Mammary epithelial cell (primary cell): ENCODE measurements at regions not wholly inside any gene's neighbourhood (a gene's known extent, or its start where the extent isn't known, plus 50 kb on each side); places are given as distances from the start of the nearest gene placed in this dataset.
"Not testable (repeated sequence)": the region's sequence is repeated elsewhere in the genome, so short reads cannot be mapped to it uniquely, and the experiment has no call there.

Experiments used
- CTCF ChIP-seq, 2 donors: IDR thresholded peaks in 1 of 2; conservative IDR thresholded peaks in 1 of 2; 2 replicates each; pipeline ENCODE4 v1.5.1; 2011 to 2012; ENCODE audit warnings: inconsistent platforms in 2 of 2, low read length in 2 of 2, mild to moderate bottlenecking in 2 of 2, control low read depth in 1 of 2, low read depth in 1 of 2; ENCODE audit not compliant: insufficient read depth in 1 of 2; ENCODE audit errors: extremely low read depth in 1 of 2
- EZH2 ChIP-seq: IDR thresholded peaks from 2 replicates; pipeline ENCODE4 v1.6.1; 2012; ENCODE audit warnings: low read length, inconsistent platforms, borderline replicate concordance

GRCh38 chr6:115579565-115579964, 481.1 kb downstream of the FRK start:
- TF ChIP-seq CTCF (conservative IDR thresholded peaks at IDR 0.05 in 1 of 2, IDR thresholded peaks at IDR 0.05 in 1 of 2; ENCODE audit: extremely low read depth in 1 of 2, insufficient read depth in 1 of 2, low read depth in 1 of 2, low read length in 2 of 2); EZH2: not testable (repeated sequence)
